ENCODE measurements at regions not wholly inside any gene's neighbourhood (a gene's known extent, or its start where the extent isn't known, plus 50 kb on each side); places are given as distances from the start of the nearest gene placed in this dataset.

GRCh38 chr4:173855015-173855414 lies 325.0 kb upstream of the HAND2 start:
- Mint-ChIP-seq H3K4me3 (no peak overlapping the region), H3K36me3 (no peaks in the 10 kb centered on the region), H3K4me1 (no peaks in the 10 kb centered on the region), H3K9me3 (peaks cover 7% of the 10 kb centered on the region), H3K27ac (no peak overlapping the region)
- DNase-seq (ENCODE audit: low spot score in 2 of 2) = no peak
- no peak for ATAC-seq

- no peak for ATAC-seq
- no peak overlapping the region for H3K4me3 Mint-ChIP-seq
Measured at GRCh38 chr4:173852775-173853174, 322.7 kb upstream of the HAND2 start.

GRCh38 chr4:173845580-173845979 lies 315.6 kb upstream of the HAND2 start:
- Mint-ChIP-seq H3K4me1 (no peaks in the 10 kb centered on the region), H3K4me3 (no peak overlapping the region), H3K27ac (no peak overlapping the region), H3K9me3 (peaks cover 10% of the 10 kb centered on the region), H3K36me3 (no peaks in the 10 kb centered on the region)
- no peak for DNase-seq (ENCODE audit: low spot score in 2 of 2)
- no peak for ATAC-seq

More at GRCh38 chr4:173852775-173853174, 322.7 kb upstream of the HAND2 start:
- Mint-ChIP-seq H3K4me1 (no peaks in the 10 kb centered on the region), H3K9me3 (peaks cover 4% of the 10 kb centered on the region), H3K27ac (no peak overlapping the region), H3K36me3 (no peaks in the 10 kb centered on the region)
- DNase-seq (ENCODE audit: low spot score in 2 of 2) = no peak

- H3K4me3 Mint-ChIP-seq = no peak overlapping the region
- H3K4me1 Mint-ChIP-seq = no peaks in the 10 kb centered on the region
- ATAC-seq = no peak
- peaks cover 8% of the 10 kb centered on the region for H3K9me3 Mint-ChIP-seq
- DNase-seq (ENCODE audit: low spot score in 2 of 2) = no peak
- no peak overlapping the region for H3K27ac Mint-ChIP-seq
- H3K36me3 Mint-ChIP-seq = no peaks in the 10 kb centered on the region
Measured at GRCh38 chr4:173839865-173840264, 309.8 kb upstream of the HAND2 start.

- H3K4me1 Mint-ChIP-seq = no peaks in the 10 kb centered on the region
- DNase-seq (ENCODE audit: low spot score in 2 of 2) (no peak), ATAC-seq (no peak)
- no peaks in the 10 kb centered on the region for H3K36me3 Mint-ChIP-seq
- no peak overlapping the region for H3K27ac Mint-ChIP-seq
- H3K4me3 Mint-ChIP-seq = no peak overlapping the region
- H3K9me3 Mint-ChIP-seq = peaks cover 4% of the 10 kb centered on the region
Measured at GRCh38 chr4:173837517-173837916, 307.5 kb upstream of the HAND2 start.

GRCh38 chr4:173835903-173836302 lies 305.9 kb upstream of the HAND2 start:
- H3K9me3 Mint-ChIP-seq = no peaks in the 10 kb centered on the region
- no peak overlapping the region for H3K27ac Mint-ChIP-seq
- no peak for DNase-seq (ENCODE audit: low spot score in 2 of 2)
- H3K36me3 Mint-ChIP-seq = no peaks in the 10 kb centered on the region
- no peak overlapping the region for H3K4me3 Mint-ChIP-seq
- H3K4me1 Mint-ChIP-seq = no peaks in the 10 kb centered on the region
- ATAC-seq = no peak

GRCh38 chr4:173834151-173834550 lies 304.1 kb upstream of the HAND2 start:
- Mint-ChIP-seq H3K27ac (no peak overlapping the region), H3K36me3 (no peaks in the 10 kb centered on the region), H3K4me1 (no peaks in the 10 kb centered on the region), H3K4me3 (no peak overlapping the region), H3K9me3 (no peaks in the 10 kb centered on the region)
- ATAC-seq (no peak), DNase-seq (ENCODE audit: low spot score in 2 of 2) (no peak)

GRCh38 chr4:173829565-173829964 lies 299.5 kb upstream of the HAND2 start:
- Mint-ChIP-seq H3K36me3 (no peaks in the 10 kb centered on the region), H3K4me1 (no peaks in the 10 kb centered on the region), H3K4me3 (no peak overlapping the region), H3K27ac (no peak overlapping the region), H3K9me3 (no peaks in the 10 kb centered on the region)
- DNase-seq (ENCODE audit: low spot score in 2 of 2) (no peak), ATAC-seq (no peak)

GRCh38 chr4:173827707-173828106 lies 297.7 kb upstream of the HAND2 start:
- DNase-seq (ENCODE audit: low spot score in 2 of 2) (no peak), ATAC-seq (no peak)
- Mint-ChIP-seq H3K27ac (no peak overlapping the region), H3K36me3 (no peaks in the 10 kb centered on the region), H3K4me3 (no peak overlapping the region), H3K4me1 (no peaks in the 10 kb centered on the region), H3K9me3 (no peaks in the 10 kb centered on the region)

- H3K9me3 Mint-ChIP-seq = peaks cover 2% of the 10 kb centered on the region
- H3K36me3 Mint-ChIP-seq = no peaks in the 10 kb centered on the region
- no peak overlapping the region for H3K27ac Mint-ChIP-seq
- no peaks in the 10 kb centered on the region for H3K4me1 Mint-ChIP-seq
- H3K4me3 Mint-ChIP-seq = no peak overlapping the region
- ATAC-seq = no peak
- DNase-seq (ENCODE audit: low spot score in 2 of 2) = no peak
Measured at GRCh38 chr4:173821876-173822275, 291.8 kb upstream of the HAND2 start.

GRCh38 chr4:173821036-173821435 lies 291.0 kb upstream of the HAND2 start:
- ATAC-seq = no peak
- Mint-ChIP-seq H3K4me3 (no peak overlapping the region), H3K4me1 (no peaks in the 10 kb centered on the region), H3K36me3 (no peaks in the 10 kb centered on the region), H3K27ac (no peak overlapping the region), H3K9me3 (peaks cover 2% of the 10 kb centered on the region)
- no peak for DNase-seq (ENCODE audit: low spot score in 2 of 2)

- no peak for ATAC-seq
- DNase-seq (ENCODE audit: low spot score in 2 of 2) = no peak
- no peak overlapping the region for H3K27ac Mint-ChIP-seq
- H3K4me1 Mint-ChIP-seq = no peaks in the 10 kb centered on the region
- no peaks in the 10 kb centered on the region for H3K9me3 Mint-ChIP-seq
- no peaks in the 10 kb centered on the region for H3K36me3 Mint-ChIP-seq
- no peak overlapping the region for H3K4me3 Mint-ChIP-seq
Measured at GRCh38 chr4:173807347-173807746, 277.3 kb upstream of the HAND2 start.

GRCh38 chr4:173805884-173806283 lies 275.9 kb upstream of the HAND2 start:
- no peak for DNase-seq (ENCODE audit: low spot score in 2 of 2)
- no peak overlapping the region for H3K4me3 Mint-ChIP-seq
- ATAC-seq = no peak
- H3K27ac Mint-ChIP-seq = no peak overlapping the region
- no peaks in the 10 kb centered on the region for H3K4me1 Mint-ChIP-seq
- no peaks in the 10 kb centered on the region for H3K36me3 Mint-ChIP-seq
- H3K9me3 Mint-ChIP-seq = no peaks in the 10 kb centered on the region

- H3K4me1 Mint-ChIP-seq = no peaks in the 10 kb centered on the region
- no peaks in the 10 kb centered on the region for H3K9me3 Mint-ChIP-seq
- no peaks in the 10 kb centered on the region for H3K36me3 Mint-ChIP-seq
- no peak overlapping the region for H3K4me3 Mint-ChIP-seq
- H3K27ac Mint-ChIP-seq = no peak overlapping the region
- ATAC-seq = no peak
- DNase-seq (ENCODE audit: low spot score in 2 of 2) = no peak
Measured at GRCh38 chr4:173802662-173803022, 272.6 kb upstream of the HAND2 start.

- Mint-ChIP-seq H3K4me1 (no peaks in the 10 kb centered on the region), H3K36me3 (no peaks in the 10 kb centered on the region), H3K4me3 (no peak overlapping the region), H3K27ac (no peak overlapping the region), H3K9me3 (peaks cover 2% of the 10 kb centered on the region)
- DNase-seq (ENCODE audit: low spot score in 2 of 2) (no peak), ATAC-seq (no peak)
Measured at GRCh38 chr4:173801876-173802661, 272.0 kb upstream of the HAND2 start.

GRCh38 chr4:173801361-173801760 lies 271.3 kb upstream of the HAND2 start:
- Mint-ChIP-seq H3K4me1 (no peaks in the 10 kb centered on the region), H3K36me3 (no peaks in the 10 kb centered on the region), H3K9me3 (peaks cover 2% of the 10 kb centered on the region), H3K4me3 (no peak overlapping the region), H3K27ac (no peak overlapping the region)
- no peak for ATAC-seq
- no peak for DNase-seq (ENCODE audit: low spot score in 2 of 2)

GRCh38 chr4:173797296-173797695 lies 267.3 kb upstream of the HAND2 start:
- Mint-ChIP-seq H3K27ac (no peak overlapping the region), H3K4me3 (no peak overlapping the region), H3K9me3 (peaks cover 3% of the 10 kb centered on the region), H3K36me3 (no peaks in the 10 kb centered on the region), H3K4me1 (no peaks in the 10 kb centered on the region)
- ATAC-seq (no peak), DNase-seq (ENCODE audit: low spot score in 2 of 2) (no peak)

Measured in stimulated activated effector memory CD8-positive, alpha-beta T cell treated with anti-CD3 and anti-CD28 coated beads, Interleukin-12 subunit alpha, Interleukin-12 subunit beta, amount 100 ng/mL, for 72 hours (primary cell).